GM19035 (cell line): ENCODE measurements at regions not wholly inside any gene's neighbourhood (a gene's known extent, or its start where the extent isn't known, plus 50 kb on each side); places are given as distances from the start of the nearest gene placed in this dataset.
"Not testable (repeated sequence)": the region's sequence is repeated elsewhere in the genome, so short reads cannot be mapped to it uniquely, and the experiment has no call there.

Experiments
- ATAC-seq: cut with Tn5 transposase; IDR thresholded peaks from one replicate; pipeline ENCODE4 v1.9.1; 2021; ENCODE audit not compliant: unreplicated experiment

DNA sequence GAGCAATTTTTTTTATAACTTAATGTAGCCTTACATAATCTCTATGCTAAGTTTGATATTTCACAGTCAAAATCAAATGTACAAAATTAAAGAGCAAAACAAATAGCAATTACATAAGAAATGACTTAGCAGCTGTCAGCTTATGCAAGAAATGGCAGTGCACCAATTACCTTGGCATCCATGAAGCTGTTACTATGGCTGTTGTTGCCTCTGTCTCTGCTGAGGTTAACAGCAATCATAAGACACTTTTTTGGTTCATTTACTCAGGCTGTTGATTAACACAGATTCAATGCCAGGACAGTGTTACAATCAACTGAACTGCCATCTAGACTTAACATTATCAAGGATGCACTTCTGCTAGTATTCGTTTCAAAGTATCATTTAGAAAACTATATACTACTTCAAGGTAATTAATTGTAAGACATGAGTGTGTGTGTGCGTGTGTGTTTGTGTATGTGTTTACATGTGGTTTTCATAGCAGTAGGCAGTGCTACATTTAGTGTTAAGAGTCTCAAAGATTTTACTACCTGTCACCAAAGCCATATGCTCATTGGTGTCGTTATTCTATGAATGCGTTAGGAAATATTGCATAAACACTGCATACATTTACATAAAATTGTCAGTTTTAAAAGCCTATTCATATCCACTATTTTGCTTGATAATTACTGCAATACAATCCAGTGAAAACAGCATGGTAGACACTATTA is 1084.2 kb upstream of the COX7C start:
- no peak for ATAC-seq

DNA sequence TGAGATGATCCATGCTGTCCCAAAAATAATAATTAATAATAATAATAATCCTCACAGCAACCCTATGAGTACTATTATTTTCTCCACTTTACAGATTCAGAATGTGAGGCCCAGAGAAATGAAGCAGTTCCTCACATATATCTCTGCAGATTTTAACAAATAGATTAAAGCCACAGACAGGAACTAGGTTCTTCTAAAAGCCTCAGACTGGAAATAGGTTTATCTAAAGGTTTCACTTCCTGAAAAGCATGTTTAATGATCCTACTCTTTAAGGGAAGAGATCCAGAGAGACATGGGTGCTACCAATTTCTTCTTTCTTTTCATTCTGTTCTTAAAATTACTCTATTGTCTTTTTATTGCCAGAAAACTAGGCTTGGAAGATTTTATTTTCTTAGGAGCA is 1079.4 kb upstream of the COX7C start:
- no peak for ATAC-seq

DNA sequence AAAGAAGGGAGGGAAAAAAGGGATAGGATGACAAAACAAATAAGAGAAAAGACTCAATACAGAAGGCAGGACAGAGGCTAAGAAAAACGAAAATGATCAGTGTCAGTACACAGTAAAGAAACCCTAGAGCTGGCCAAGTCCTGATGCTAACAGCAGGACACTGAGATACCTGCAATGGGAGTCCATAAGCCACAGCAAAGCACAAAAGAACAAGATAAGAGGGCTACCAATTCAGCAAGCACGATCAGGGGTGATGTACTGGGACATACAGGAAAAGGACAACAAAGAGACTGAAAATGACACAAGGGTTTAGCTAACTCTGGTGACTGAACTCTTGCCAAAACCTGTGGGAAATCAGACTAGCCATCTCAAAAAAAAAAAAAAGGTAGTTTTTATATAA is 1072.6 kb upstream of the COX7C start:
- ATAC-seq: no peak

DNA sequence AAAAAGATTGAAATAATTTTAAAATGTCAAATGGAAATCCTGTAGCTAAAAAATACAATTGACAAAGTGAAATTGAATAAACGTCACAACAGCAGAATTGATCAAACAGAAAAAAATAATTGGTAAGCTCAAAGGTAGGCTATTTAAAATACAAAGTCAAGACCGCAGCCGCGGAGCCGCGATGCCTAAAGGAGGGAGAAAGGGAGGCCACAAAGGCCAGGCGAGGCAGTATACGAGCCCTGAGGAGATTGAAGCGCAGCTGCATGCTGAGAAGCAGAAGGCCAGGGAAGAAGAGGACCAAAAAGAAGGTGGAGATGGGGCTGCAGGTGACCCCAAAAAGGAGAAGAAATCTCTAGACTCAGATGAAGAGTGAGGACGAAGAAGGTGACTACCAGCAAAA is 1068.5 kb upstream of the COX7C start:
- no peak for ATAC-seq

DNA sequence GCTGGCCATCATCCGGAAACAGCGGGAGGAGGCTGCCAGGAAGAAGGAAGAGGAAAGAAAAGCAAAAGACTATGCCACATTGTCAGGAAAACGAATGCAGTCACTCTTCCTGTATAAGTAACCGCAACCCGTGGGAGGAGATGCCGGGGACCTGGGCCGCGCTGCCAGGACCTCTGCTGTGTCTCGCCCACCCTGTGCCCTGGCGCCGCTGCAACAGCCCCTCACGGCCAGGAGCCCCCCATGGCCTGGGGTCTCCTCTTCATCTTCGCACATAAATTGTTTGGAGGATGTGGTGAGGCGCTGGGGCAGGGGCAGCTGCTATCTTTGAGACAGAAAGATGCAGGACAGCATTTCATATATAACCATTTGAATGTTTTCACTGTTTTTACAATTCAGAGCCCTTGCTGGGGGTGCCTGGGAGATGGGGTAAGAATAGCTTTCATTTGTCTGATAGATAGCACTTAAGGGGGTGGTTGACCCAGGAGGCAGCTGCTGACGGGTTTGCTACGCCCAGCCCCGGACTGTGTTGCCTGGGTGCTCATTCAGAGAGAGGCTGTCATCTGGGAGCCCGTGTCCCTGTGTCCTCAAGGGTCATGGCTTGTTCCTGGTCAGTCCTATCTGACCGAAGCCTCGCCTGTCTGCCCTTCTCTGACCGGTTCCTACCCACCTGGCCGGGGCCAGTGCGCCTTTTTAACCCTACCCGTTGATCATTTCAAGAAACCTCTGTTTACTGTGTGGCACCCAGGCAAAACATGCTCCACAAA is 1067.7 kb upstream of the COX7C start:
- ATAC-seq: no peak

DNA sequence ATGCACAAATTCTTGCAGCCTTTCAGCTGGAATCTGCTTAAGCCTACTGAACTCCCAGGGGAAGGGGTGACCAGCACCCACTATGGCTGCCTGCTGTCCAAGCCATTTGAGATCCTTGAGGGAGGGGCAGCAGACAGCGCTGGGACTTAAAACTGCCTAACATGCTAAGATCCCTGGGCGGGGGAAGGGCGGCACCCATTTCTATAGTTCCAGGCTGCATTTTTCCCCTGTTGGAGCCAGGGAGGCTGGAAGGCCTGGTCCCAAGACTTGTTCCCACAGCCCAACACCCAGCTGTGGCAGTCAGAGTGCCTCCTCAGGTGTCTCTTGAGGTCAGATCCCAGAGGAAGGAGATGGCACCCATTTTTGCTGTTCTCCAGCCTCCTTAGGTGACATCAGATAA is 1061.3 kb upstream of the COX7C start:
- no peak for ATAC-seq

DNA sequence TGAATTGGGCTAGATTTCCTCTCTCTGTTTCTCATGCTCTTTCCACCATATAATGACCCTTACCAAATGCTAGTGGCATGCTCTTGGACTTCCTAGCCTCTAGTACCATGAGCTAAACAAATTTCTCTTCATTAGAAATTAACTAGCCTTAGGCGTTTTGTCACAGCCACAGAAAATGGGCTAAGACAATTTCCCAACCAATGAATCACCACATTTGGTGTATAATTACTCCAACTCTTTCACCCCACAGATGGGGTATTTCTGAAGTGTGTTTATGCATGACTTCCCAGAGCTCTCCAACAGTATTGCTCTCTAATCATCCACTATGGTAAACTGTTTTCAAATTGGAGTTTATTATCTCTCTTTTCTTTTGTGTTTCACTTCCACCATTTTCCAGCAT is 1041.1 kb upstream of the COX7C start:
- ATAC-seq: no peak

DNA sequence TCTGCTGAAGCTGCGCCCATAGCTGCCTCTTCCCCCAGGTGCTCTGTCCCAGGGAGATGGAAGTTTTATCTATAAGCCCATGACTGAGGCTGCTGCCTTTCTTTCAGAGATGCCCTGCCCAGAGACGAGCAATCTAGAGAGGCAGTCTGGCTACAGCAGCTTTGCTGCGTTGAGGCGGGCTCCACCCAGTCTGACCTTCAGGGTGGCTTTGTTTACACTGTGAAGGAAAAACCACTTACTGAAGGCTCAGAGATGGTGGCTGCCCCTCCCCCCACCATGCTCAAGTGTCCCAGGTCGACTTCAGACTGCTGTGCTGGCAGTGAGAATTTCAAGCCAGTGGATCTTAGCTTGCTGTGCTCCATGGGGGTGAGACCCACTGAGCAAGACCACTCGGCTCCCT is 1029.9 kb upstream of the COX7C start:
- not testable (repeated sequence) for ATAC-seq

DNA sequence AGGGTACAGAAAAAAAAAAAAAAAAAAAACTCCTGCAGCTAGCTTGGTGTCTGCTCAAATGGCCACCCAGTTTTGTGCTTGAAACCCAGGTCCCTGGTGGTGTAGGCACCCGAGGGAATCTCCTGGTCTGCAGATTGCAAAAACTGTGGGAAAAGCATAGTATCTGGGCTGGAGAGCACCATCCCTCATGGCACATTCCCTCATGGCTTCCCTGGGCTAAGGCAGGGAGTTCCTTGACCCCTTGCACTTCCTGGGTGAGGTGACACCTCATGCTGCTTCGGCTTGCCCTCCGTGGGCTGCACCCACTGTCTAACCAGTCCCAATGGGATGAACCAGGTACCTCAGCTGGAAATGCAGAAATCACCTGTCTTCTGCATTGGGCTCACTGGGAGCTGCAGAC is 1029.5 kb upstream of the COX7C start:
- ATAC-seq: not testable (repeated sequence)

DNA sequence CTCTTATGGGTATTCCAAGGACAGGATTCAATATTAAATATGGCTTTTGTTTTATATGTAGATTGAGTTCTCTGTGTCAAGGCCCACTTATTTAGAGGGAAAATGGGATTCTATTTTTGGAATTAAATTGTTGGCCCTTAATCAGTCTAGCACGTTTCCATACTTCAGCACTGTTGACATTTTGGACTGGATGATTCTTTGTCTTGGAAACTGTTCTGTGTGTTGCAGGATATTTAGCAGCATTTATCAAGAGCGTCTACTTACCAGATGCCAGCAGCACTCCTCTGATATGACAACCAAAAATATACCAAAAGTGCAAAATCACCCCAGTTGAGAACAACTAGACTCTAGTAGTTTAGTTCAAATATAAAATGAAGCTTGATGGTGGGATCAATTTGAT is 1027.0 kb upstream of the COX7C start:
- ATAC-seq: no peak

DNA sequence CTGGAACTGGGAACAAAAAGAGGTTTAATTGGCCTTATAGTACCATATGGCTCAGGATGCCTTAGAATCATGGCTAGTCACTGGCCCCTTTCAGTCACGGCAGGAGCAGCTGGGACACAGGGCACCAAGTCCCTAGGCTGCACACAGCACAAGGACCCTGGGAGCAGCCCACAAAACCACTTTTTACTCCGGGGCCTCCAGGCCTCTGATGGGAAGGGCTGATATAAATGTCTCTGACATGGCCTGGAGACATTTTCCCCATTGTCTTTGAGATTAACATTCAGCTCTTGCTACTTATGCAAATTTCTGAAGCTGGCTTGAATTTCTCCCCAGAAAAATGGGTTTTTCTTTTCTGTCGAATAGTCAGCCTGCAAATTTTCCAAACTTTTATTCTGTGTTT is 1026.4 kb upstream of the COX7C start:
- no peak for ATAC-seq

DNA sequence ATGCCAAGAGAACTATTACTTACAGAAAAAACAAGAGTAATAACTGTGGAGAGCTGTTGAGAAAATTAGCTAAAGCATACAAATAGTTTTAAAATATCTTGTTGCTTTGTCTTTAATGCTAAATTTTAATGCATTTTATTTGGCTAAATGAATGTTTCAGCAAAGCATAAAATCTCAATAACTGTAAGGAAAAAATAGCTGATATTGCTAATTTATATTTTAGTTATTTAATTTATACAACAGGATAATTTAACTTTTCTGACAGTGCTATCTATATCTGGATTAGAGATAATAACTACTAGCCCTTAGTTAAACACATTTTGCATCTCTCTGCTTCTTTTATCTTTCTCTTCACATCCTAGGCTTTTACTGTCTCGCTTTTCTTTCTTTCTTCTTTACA is 1014.9 kb upstream of the COX7C start:
- ATAC-seq: no peak

DNA sequence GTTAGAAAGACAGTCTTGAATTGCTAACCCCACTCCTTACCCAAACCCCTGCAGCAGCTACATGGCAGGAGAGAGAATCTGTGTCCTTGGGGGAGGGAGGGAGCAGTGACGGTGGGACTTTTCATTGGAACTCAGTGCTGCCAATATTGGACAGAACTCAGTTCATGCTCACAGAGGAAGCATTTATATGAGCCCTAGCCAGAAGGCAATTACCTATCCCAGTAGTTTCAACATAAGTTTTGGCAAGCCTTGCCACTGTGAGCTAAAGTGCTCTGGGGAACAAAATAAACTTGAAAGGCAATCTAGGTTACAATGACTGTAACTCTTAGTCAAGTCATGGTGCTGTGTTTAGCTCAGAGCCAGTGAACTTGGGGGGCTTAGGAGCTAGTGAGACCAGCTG is 1013.4 kb upstream of the COX7C start:
- ATAC-seq: no peak

DNA sequence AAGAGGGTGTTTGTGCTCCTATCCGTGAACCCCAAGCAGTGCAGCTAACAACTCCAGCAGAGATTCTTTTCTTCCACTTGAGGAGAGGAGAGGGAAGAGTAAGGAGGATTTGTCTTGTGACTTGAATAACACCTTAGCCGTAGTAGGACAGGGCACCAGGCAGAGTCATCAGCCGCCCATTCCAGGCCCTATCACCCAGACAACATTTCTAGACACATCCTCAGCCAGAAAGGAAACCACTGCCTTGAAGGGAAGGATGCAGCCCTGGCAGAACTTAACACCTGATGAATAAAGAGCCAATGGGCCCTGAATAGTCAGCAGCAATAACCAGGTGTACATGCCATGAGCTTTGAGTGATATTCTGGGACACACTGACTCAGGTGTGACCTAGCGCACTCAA is 1013.0 kb upstream of the COX7C start:
- ATAC-seq: no peak

DNA sequence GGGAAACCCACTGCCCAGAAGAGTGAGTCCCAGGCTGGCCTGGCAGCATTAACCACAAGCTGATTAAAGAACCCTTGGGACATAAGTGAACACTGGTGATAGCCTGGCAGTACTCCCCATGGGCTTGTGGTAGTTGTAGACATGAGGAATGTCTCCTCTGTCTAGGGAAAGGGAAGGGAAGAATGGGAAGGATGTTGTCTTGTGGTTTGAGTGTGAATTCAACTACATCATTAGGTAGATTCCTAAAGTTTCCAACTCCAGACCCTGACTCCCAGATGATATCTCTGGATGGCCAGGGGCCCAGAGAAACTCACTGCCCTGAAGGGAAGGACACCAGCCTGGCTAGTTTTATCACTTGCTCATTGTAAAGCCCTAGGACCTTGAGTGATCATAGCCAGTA is 1012.4 kb upstream of the COX7C start:
- ATAC-seq: no peak

DNA sequence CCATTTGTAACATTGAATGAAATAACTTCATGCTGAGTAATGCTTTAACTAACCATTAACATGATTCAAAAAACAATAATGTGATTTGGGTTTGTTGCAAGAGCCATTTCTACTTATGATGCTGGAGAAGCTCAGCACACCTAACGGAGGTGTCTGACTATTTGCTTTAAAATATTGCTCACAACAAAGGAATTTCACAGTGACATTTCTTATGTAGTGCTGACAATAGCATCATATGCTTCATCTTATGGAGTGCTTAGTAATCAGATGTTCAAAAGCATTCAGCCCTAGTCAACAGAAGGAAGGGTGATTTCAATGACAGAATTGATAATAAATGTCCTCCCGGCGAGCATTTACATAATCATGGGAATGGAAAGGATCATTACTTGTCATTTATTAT is 1003.3 kb upstream of the COX7C start:
- ATAC-seq: no peak

DNA sequence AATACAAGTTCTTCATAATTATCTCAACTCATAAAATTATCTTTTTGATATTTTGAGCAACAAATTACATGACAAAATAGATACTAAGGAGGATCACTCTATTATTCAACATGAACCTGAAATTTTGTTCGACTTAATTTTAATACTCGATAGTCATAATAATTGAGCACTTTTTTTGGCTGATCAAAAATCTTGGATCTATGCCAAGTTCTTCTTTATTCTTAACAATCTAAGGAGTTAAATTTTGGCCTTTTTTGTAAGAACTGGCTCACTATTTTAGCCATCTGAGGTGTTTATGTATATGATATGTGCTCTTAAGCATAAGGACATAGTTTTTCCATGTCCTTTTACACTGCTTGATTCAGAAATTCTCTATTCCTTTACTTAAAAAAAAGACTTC is 996.1 kb upstream of the COX7C start:
- ATAC-seq: no peak

DNA sequence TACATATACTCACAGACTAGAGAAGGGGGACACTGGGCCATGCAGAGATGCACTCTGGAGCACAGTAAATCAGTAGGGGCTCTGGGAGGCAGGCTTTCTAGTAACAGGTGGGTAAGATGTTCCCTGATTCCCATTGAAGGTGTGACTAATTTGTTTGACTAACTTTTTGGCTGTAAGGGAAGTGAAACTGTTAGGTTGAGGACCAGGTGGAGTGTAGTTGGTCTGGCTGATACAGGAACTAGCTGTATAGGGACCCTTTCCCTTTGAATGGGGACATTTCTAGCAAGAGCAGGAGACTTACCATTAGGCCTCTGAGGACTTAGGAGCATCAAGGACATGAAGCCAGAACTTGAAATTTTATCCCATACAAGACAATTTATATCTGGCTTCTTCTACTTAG is 989.6 kb upstream of the COX7C start:
- no peak for ATAC-seq

DNA sequence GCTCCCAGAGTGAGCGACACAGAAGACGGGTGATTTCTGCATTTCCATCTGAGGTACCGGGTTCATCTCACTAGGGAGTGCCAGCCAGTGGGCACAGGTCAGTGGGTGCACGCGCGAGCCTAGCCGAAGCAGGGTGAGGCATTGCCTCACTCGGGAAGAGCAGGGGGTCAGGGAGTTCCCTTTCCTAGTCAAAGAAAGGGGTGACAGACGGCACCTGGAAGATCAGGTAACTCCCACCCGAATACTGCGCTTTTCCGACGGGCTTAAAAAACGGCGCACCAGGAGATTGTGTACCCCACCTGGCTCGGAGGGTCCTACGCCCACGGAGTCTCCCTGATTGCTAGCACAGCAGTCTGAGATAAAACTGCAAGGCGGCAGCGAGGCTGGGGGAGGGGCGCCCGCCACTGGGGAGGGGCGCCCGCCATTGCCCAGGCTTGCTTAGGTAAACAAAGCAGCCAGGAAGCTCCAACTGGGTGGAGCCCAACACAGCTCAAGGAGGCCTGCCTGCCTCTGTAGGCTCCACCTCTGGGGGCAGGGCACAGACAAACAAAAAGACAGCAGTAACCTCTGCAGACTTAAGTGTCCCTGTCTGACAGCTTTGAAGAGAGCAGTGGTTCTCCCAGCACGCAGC is 979.1 kb upstream of the COX7C start:
- ATAC-seq: not testable (repeated sequence)

DNA sequence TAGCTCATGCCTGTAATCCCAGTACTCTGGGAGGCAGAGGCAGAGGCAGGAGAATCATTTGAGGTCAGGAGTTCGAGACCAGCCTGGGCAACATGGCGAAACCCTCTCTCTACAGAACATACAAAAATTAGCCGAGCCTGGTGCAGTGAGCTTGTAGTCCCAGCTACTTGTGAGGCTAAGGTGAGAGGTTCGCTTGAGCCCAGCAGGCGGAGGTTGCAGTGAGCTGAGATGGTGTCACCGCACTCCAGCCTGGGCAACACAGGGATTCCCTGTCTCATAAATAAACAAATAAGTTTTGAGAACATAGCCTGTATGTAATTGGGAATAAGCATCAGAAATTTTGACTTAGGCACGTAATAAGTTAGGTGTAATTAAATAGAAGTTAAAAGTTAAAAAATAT is 971.7 kb upstream of the COX7C start:
- no peak for ATAC-seq

DNA sequence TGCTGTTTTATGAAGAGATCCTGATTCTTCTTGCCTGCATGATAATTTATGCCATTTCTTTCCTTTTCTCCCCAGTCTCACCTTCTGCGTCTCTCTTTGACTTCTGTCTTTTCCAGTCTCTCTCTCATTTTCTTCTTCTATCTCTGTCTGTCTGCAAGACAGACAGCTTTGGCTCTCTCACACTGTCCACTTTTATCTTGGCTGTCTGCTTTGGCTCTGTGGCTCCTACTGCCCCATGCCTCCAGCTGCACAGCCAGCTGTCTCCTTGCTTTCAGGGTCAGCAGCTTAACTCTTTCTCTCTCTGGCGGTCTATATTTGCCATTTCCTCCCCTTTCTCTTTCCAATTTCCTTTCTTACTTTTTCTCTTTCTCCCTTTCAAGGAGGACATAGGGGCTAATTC is 971.1 kb upstream of the COX7C start:
- ATAC-seq: no peak

DNA sequence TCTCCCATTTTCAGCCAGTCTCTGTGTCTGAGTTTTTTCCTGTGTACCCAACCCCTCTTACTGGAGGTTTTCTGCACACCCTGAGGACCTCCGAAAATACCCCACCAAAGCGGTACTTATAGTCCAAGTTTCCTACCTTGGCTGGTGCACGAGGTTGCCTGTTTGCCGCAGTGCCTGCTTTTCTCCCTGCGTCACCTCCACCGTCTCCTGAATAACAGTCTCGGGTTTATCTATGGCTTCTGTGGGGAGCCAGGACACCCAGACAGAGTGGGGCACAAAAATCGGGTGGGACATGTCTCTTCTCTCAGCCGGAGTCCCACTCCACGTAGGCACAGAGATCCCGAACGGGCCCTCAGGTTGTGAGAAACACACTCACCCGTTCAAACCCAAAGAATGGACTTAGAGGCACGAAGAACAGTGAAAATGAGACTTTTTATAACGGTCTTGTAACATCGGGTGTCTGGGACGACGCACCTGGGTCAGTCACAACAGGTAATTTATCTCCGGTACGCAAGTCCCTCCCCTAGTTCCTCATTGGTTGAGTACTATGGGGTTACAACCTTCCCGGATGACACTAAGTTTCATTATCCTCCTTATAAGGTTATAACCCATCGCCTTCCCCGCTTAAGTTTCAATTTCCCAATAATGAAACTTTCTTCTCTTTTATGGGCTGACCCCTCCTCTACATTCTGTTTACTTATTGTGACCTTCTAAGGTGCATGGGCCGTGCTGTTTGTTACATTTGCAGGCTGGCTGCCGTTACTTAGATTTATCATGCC is 970.2 kb upstream of the COX7C start:
- no peak for ATAC-seq
